Skeletal muscle satellite cell (primary cell): ENCODE measurements at regions not wholly inside any gene's neighbourhood (a gene's known extent, or its start where the extent isn't known, plus 50 kb on each side); places are given as distances from the start of the nearest gene placed in this dataset.

ENCODE experiments used
- H3K27me3 ChIP-seq: 2 replicates; pipeline ENCODE4 v1.7.0; 2013; ENCODE audit warnings: low read length; ENCODE audit not compliant: control insufficient read depth, insufficient read depth
- H3K36me3 ChIP-seq: 2 replicates; pipeline ENCODE4 v1.7.0; 2013; ENCODE audit warnings: mild to moderate bottlenecking, control low read depth, low read length; ENCODE audit not compliant: insufficient read depth
- H3K4me1 ChIP-seq: 2 replicates; pipeline ENCODE4 v1.7.0; 2013; ENCODE audit warnings: low read length; ENCODE audit not compliant: control insufficient read depth, insufficient read depth
- H3K4me2 ChIP-seq: 2 replicates; pipeline ENCODE4 v1.7.0; 2013; ENCODE audit warnings: mild to moderate bottlenecking, low read length
- H3K4me3 ChIP-seq: 2 replicates; pipeline ENCODE4 v1.7.0; 2013; ENCODE audit warnings: low read length
- H3K9ac ChIP-seq: 2 replicates; pipeline ENCODE4 v1.7.0; 2013; ENCODE audit warnings: mild to moderate bottlenecking, low read depth, low read length, moderate library complexity
- H3K9me3 ChIP-seq: replicated peaks from 2 replicates; pipeline ENCODE4 v1.7.0; 2013; ENCODE audit warnings: mild to moderate bottlenecking, control low read depth, low read length

GRCh38 chr16:72501739-72502593 lies 330.0 kb upstream of the PMFBP1 start:
- Histone ChIP-seq H3K9me3 (no peaks in the 10 kb centered on the region), H3K4me1 (peaks cover 4% of the 10 kb centered on the region), H3K9ac (no peak overlapping the region), H3K4me3 (no peak overlapping the region), H3K27me3 (no peaks in the 10 kb centered on the region), H3K4me2 (no peak overlapping the region), H3K36me3 (no peaks in the 10 kb centered on the region)

GRCh38 chr16:72500545-72500944 lies 328.6 kb upstream of the PMFBP1 start:
- no peaks in the 10 kb centered on the region for H3K27me3 ChIP-seq
- no peaks in the 10 kb centered on the region for H3K9me3 ChIP-seq
- H3K4me1 ChIP-seq: peaks cover 4% of the 10 kb centered on the region
- no peak overlapping the region for H3K4me2 ChIP-seq
- no peaks in the 10 kb centered on the region for H3K36me3 ChIP-seq
- H3K4me3 ChIP-seq: no peak overlapping the region
- H3K9ac ChIP-seq: no peak overlapping the region

GRCh38 chr16:72493716-72494415 lies 321.9 kb upstream of the PMFBP1 start:
- H3K4me1 ChIP-seq: peaks cover 29% of the 10 kb centered on the region
- peak overlapping the region; percentile 75 for H3K4me2 ChIP-seq
- H3K27me3 ChIP-seq: no peaks in the 10 kb centered on the region
- no peaks in the 10 kb centered on the region for H3K9me3 ChIP-seq
- peak overlapping the region; percentile 78 for H3K9ac ChIP-seq
- H3K36me3 ChIP-seq: no peaks in the 10 kb centered on the region
- peak overlapping the region; percentile 43 for H3K4me3 ChIP-seq

- H3K27me3 ChIP-seq: no peaks in the 10 kb centered on the region
- H3K4me3 ChIP-seq: no peak overlapping the region
- H3K36me3 ChIP-seq: no peaks in the 10 kb centered on the region
- H3K4me1 ChIP-seq: peaks cover 10% of the 10 kb centered on the region
- H3K4me2 ChIP-seq: no peak overlapping the region
- no peaks in the 10 kb centered on the region for H3K9me3 ChIP-seq
- no peak overlapping the region for H3K9ac ChIP-seq
Observed at GRCh38 chr16:72487283-72487682, 315.3 kb upstream of the PMFBP1 start.

GRCh38 chr16:72482695-72483094 lies 310.7 kb upstream of the PMFBP1 start:
- peaks cover 24% of the 10 kb centered on the region for H3K4me1 ChIP-seq
- H3K36me3 ChIP-seq: no peaks in the 10 kb centered on the region
- no peaks in the 10 kb centered on the region for H3K27me3 ChIP-seq
- no peak overlapping the region for H3K9ac ChIP-seq
- H3K9me3 ChIP-seq: no peaks in the 10 kb centered on the region
- H3K4me2 ChIP-seq: no peak overlapping the region
- H3K4me3 ChIP-seq: no peak overlapping the region

- no peak overlapping the region for H3K9ac ChIP-seq
- no peaks in the 10 kb centered on the region for H3K9me3 ChIP-seq
- no peaks in the 10 kb centered on the region for H3K27me3 ChIP-seq
- no peaks in the 10 kb centered on the region for H3K36me3 ChIP-seq
- H3K4me2 ChIP-seq: peak overlapping the region; percentile 26
- H3K4me3 ChIP-seq: no peak overlapping the region
- H3K4me1 ChIP-seq: peaks cover 24% of the 10 kb centered on the region
Observed at GRCh38 chr16:72481419-72481818, 309.5 kb upstream of the PMFBP1 start.

GRCh38 chr16:72480911-72481310 lies 309.0 kb upstream of the PMFBP1 start:
- peaks cover 24% of the 10 kb centered on the region for H3K4me1 ChIP-seq
- no peak overlapping the region for H3K9ac ChIP-seq
- no peak overlapping the region for H3K4me3 ChIP-seq
- H3K4me2 ChIP-seq: peak overlapping the region; percentile 26
- no peaks in the 10 kb centered on the region for H3K27me3 ChIP-seq
- H3K36me3 ChIP-seq: no peaks in the 10 kb centered on the region
- H3K9me3 ChIP-seq: no peaks in the 10 kb centered on the region

GRCh38 chr16:72475688-72476087 lies 303.7 kb upstream of the PMFBP1 start:
- no peak overlapping the region for H3K9ac ChIP-seq
- H3K27me3 ChIP-seq: no peaks in the 10 kb centered on the region
- H3K4me3 ChIP-seq: no peak overlapping the region
- H3K9me3 ChIP-seq: no peaks in the 10 kb centered on the region
- H3K4me1 ChIP-seq: peaks cover 20% of the 10 kb centered on the region
- H3K4me2 ChIP-seq: no peak overlapping the region
- no peaks in the 10 kb centered on the region for H3K36me3 ChIP-seq

GRCh38 chr16:72474501-72475123 lies 302.7 kb upstream of the PMFBP1 start:
- Histone ChIP-seq H3K4me3 (no peak overlapping the region), H3K36me3 (no peaks in the 10 kb centered on the region), H3K27me3 (no peaks in the 10 kb centered on the region), H3K4me1 (peaks cover 17% of the 10 kb centered on the region), H3K9me3 (no peaks in the 10 kb centered on the region), H3K9ac (peak overlapping the region; percentile 47), H3K4me2 (peak overlapping the region; percentile 18)

GRCh38 chr16:72473631-72474030 lies 301.7 kb upstream of the PMFBP1 start:
- H3K4me3 ChIP-seq: no peak overlapping the region
- H3K4me2 ChIP-seq: no peak overlapping the region
- no peaks in the 10 kb centered on the region for H3K36me3 ChIP-seq
- no peaks in the 10 kb centered on the region for H3K27me3 ChIP-seq
- peaks cover 20% of the 10 kb centered on the region for H3K4me1 ChIP-seq
- H3K9ac ChIP-seq: peak overlapping the region; percentile 10
- no peaks in the 10 kb centered on the region for H3K9me3 ChIP-seq

GRCh38 chr16:72471317-72471924 lies 299.5 kb upstream of the PMFBP1 start:
- Histone ChIP-seq H3K9ac (no peak overlapping the region), H3K4me1 (peaks cover 34% of the 10 kb centered on the region), H3K4me3 (no peak overlapping the region), H3K4me2 (no peak overlapping the region), H3K27me3 (no peaks in the 10 kb centered on the region), H3K36me3 (no peaks in the 10 kb centered on the region), H3K9me3 (no peaks in the 10 kb centered on the region)
